DMS153 (cell line): ENCODE measurements at regions not wholly inside any gene's neighbourhood (a gene's known extent, or its start where the extent isn't known, plus 50 kb on each side); places are given as distances from the start of the nearest gene placed in this dataset.
A peak's percentile ranks its signal among the peaks of the same experiment; 100 is the strongest.

ENCODE experiments used
- DNase-seq: peaks from one replicate; lab custom pipeline; 2025; lab: John Stamatoyannopoulos, UW

GRCh38 chr5:71948206-71948605, 159.1 kb upstream of the MAP1B start:
- DNase-seq = no peak

GRCh38 chr5:71949772-71950171, 157.5 kb upstream of the MAP1B start:
- no peak for DNase-seq

DNA sequence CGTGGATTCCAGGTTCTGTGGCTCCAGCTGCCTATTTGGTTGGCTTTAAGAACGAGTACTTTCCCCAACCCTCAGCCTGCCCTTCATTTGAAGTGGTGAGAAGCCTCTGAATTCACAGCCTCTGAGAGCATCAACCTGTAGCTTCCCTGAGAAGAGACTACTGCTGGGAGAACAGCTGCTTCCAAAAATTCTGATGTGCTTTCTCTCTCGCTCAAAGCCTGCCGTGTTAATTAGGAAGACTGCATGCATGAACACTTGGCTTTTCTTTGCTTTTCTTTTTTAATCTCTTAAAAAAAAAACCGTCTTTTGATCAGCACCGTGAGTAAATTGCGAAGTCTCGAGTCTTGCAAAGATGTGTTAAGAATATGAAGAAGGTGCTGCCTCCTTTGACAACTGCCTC, 153.4 kb upstream of the MAP1B start:
- no peak for DNase-seq

DNA sequence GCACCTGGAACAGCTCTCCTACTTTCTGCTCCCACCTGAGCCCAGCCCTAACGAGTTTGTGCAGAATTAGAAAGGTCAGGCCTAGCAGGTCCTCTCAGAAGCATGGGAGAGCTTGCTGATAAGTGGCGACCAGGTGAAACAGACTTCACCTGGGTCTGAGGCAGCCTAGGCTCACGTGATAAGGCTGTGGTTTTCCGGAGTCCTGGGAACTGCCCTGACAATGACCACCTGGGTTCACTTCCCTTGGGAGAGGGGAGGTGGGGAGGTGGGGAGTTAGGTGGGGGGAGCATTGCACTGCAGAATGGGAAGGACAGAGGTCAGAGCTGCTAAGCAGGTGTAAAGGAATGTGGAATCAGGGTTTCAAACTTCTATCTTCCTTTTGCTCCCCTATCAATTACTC, 152.9 kb upstream of the MAP1B start:
- DNase-seq = no peak

GRCh38 chr5:71955723-71956122, 151.6 kb upstream of the MAP1B start:
- no peak for DNase-seq

DNA sequence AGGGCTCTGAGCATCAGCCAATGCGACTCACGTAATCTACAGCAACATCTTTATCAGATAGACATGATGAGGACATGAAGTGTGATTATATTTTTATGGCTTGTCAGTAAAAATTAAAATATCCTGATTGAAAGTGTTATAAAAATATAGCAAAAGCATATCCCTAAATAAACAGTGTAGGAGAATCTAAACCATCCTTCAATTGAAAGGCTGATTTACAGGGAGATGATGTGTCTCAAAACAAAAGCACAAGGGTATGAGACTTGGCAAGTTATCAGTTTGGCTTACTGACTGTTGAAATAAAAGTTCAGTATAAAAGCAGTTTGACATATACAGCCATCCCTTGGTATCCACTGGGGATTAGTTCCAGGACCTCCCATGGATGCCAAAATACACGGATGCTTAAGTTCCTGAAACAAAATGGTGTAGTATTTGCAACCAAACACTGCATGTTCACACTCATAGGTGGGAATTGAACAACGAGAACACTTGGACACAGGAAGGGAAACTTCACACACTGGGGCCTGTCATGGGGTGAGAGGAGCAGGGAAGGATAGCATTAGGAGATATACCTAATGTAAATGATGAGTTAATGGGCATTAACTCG, 149.9 kb upstream of the MAP1B start:
- DNase-seq = no peak

- no peak for DNase-seq
Observed at GRCh38 chr5:71960195-71960594, 147.1 kb upstream of the MAP1B start.

DNA sequence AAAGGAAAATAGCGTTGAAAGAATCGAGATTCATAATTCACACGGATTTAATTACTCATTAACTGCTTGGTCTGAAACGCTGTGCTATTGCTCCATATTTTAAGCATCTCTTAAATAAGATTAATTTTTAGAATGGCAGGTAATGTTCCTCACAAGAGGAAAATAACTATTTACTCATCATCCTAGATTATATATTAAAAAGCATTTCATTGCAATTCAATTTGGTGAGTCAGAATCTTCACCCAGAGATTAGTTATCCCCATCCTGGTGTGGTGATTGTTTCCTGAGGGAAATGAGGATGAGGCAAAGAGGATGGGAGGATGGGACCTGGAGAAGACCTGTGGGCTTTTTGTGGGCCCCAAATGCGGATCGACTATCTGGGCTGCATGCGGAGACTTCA, 145.5 kb upstream of the MAP1B start:
- DNase-seq = no peak

DNA sequence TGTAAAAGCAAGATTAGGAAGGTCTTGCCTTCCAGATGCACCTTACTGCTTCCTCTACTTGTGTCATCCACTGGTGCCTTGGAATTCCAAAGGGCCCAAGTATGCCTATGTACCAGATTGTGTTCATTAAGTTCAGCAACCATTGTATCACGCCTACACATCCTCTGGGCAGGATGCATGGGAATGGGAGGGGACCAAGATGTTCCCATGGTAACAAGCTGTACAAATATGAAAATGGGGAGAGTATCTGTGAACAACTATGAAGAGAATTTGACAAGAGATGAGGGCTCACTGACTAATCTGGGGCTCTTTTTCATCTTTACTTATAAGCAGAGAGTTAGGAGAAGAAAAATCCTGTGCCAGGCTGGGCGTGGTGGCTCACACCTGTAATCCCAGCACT, 137.8 kb upstream of the MAP1B start:
- DNase-seq = no peak

GRCh38 chr5:71971862-71972261, 135.4 kb upstream of the MAP1B start:
- DNase-seq = no peak

- no peak for DNase-seq
Observed at GRCh38 chr5:71972777-71973473, 134.3 kb upstream of the MAP1B start.

GRCh38 chr5:71973563-71973962, 133.7 kb upstream of the MAP1B start:
- no peak for DNase-seq

GRCh38 chr5:71974165-71974564, 133.1 kb upstream of the MAP1B start:
- no peak for DNase-seq

GRCh38 chr5:71974622-71975021, 132.7 kb upstream of the MAP1B start:
- no peak for DNase-seq

DNA sequence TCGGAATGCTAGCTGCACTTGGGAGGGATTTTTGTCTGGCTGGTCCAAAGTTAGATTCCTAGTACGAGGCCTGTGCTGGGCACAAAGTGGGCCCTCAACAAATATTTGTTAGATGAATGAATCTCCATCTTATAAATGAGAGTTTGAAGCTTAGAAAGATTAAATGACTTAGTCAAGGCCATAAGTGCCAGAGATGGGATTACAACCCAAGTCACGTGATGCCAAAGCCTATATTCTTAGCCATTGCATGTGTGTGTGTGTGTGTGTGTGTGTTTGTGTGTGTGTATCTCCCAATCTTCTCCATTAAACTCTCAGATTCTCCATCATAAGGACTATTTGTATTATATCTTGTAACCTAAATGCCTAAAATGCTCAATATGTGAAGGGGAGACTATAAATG, 130.8 kb upstream of the MAP1B start:
- DNase-seq = no peak

DNA sequence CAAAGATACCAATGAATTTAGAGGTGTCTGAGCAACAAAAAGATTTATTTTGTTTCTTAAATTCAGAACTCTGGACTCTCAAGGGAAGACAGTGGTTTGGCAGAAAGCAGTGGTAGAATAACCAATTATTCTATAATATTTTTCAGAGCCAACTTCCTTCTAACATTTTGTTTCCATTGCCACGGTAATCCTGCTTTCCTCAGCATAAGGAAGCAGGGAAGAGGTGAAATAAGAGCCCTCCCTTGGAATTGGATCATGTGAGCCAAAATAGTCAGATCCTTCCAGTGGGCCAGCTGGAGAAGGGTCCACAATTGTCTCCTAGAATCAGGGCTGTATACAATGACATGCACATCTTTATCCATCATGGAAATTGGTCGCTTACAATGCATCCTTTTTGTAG, 130.0 kb upstream of the MAP1B start:
- DNase-seq = peak; percentile 9

DNA sequence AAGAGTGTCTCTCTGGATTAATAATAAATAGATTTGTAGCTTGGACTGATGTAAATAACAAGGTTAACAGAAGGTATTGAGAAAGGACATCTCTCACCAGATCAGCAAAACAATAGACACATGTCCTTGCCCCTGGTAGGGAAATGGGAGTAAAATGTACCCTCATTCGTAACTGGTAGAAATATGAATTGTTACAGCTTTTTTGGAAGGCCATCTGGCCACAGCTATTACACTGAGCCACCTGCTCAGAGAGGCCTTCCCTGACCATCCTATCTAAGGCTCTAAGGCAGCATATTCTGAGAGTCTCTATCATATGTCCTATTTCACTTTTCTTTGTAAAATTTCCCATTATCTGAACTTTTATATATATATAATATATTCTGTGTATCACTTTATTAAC, 129.1 kb upstream of the MAP1B start:
- DNase-seq = no peak

DNA sequence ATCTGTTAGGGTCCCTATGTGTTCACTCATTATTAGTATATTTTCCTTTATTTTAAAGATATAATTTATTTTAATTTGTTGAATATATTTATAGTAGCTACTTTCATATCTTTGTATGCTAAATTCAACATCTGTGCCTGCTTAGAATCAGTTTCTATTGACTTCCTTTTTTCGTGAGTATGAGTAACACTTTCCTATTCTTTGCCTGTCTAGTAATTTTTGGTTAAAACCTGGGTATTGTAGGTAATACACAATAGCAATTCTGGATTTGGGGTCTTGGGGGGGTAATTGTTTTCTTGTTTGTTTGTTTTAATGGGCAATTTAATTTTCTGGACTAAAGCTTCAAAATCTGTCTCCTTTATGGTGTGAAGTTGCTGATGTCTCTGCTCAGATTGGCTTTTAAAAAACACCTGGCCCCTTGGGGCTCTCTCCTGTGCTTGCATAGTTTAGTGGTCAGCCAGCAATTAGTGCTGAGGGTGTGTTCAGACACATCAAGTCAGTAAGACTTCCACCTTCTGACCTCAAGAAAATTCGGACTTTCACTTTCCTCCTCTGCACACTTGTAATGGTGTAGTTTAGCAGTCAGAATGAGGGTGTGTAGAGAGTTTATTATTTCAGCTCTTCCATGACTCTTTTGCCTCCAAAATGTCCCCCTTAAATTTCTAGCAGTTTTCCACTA, 124.4 kb upstream of the MAP1B start:
- no peak for DNase-seq

- no peak for DNase-seq
Observed at GRCh38 chr5:71986101-71986500, 121.2 kb upstream of the MAP1B start.

DNA sequence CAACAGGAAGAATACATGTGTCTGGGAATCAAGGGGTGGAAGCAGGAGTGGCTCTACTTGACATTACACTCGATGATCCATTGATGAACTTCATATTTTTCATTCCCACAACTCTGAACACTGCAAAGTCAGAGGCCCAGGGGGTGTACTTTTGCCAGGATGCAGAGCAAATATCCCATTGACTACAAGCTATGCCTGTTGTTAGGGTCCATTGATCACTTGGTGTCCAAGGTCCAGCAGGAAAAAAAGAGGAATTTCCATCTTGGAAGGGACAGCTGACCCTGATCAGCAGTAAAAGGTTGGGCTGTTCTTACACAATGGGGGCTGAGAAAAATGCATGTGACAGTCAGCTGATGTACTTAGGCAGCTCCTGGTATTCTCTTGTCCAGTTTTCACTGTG, 118.5 kb upstream of the MAP1B start:
- DNase-seq = no peak

GRCh38 chr5:71993600-71993999, 113.7 kb upstream of the MAP1B start:
- no peak for DNase-seq

GRCh38 chr5:71996789-71997188, 110.5 kb upstream of the MAP1B start:
- DNase-seq = no peak

DNA sequence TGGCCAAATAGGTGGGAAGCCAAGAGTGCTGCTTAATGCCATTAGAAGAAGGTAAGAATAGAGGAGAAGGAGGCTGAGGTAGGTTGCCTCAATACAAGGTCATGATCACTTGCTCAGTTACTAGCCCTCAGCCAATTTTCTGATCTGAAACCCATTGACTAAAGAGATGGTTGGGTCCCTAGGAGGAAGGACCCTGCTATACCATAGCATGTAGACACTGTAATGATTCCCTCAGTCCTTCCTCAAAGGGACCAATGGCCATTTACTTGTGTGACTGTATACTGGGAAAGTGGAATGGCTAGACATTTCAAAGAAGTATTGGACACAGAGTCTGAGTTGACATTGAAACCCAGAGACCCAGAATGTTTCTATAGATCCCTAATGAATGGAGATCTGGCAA, 108.5 kb upstream of the MAP1B start:
- DNase-seq = no peak

DNA sequence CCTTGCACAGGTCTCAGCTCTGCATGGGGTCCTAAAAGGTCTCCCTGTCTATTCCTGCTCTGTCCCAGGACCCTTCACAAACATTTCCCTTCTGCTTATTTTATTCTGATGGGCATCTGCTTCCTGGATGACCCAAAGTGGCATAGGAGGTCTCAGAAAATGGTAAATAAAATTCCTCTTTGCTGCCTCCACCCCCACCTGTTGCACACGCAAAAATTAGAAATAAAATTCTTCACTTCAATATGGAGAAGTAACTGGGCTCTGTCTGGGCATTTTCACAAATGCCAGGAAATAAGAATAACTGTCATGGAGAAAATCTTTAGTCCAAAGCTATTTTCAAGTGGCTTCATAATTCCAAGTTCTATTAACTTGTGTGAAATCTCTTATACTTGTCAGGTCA, 106.6 kb upstream of the MAP1B start:
- no peak for DNase-seq
